ENCODE measurements at regions not wholly inside any gene's neighbourhood (a gene's known extent, or its start where the extent isn't known, plus 50 kb on each side); places are given as distances from the start of the nearest gene placed in this dataset.
A peak's percentile ranks its signal among the peaks of the same experiment; 100 is the strongest.

DNA sequence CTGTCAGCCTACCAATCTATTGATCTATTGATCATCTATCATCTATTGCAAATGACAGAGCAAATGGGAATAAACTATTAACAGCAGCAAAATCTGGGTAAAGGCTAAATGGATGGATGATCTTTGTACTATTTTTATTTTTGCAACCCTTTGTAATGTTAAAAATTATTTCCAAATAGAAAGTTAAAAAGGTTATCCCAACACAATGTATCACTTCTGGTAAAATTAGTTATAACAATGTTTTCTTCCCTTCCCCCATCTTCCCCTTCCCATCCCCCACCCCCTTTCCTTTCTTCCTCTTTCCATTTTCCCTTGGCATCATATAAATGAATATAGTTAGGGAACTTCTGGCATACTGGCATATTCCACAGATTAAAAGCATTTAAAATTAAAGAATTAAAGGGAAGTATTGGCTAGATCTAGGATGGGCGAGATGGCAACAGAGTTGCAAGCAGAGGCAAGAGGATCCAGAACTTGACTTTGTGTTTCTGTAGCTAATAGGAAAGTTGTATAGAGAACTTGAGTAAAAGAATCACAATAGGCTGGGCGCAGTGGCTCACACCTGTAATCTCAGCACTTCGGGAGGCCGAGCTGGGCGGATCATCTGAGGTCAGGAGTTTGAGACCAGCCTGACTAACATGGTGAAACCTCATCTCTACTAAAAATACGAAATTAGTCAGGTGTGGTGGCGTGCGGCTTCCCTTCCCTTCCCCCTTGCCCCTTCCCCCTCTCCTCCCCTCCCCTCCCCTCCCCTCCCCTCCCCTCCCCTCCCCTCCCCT, 66.6 kb upstream of the TAF11L2 start:
- no peak for DNase-seq (ENCODE audit: low spot score)

GRCh38 chr5:17432569-17432968, 65.5 kb upstream of the TAF11L2 start:
- no peak for DNase-seq (ENCODE audit: low spot score)

GRCh38 chr5:17433406-17433805, 64.6 kb upstream of the TAF11L2 start:
- no peak for DNase-seq (ENCODE audit: low spot score)

DNA sequence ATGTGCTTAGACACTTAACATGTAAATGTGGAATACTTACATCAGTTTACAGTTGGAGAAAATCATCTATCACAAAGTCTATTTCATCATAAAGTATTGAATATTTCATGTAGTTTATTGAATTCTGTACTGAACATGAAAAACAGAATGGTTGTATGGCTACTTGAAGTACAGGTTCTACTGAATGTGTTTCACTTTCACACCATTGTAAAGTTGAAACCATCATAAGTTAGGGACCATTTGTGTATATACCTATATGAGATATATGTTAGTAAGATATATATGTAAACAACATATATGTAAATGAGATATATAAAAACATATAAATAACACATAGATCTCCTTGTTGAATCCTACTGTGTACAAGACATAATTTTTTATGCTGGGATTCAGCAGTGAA, 63.0 kb upstream of the TAF11L2 start:
- no peak for DNase-seq (ENCODE audit: low spot score)

DNA sequence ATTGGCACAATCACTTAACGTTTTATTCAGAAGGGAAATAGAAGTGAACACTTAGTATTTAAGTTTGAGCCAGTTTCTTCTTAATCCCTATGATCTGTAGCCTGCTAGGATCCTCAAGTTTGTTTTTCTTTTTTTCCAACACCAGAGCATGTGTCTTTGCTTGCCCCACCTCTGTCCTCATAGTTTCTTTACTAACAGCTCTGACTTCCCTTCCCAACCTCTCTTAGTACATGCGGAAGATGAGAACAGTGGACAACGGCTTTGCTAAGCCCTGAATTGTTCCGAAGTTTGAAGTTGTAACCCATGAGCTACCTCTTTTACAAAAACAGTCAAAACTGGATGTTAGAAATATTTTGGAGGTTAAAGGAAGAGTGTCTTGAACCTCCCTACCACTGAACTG, 61.7 kb upstream of the TAF11L2 start:
- peak; percentile 7 for DNase-seq (ENCODE audit: low spot score)

- peak; percentile 3 for DNase-seq (ENCODE audit: low spot score)
Observed at GRCh38 chr5:17436761-17437221, 61.2 kb upstream of the TAF11L2 start.

DNA sequence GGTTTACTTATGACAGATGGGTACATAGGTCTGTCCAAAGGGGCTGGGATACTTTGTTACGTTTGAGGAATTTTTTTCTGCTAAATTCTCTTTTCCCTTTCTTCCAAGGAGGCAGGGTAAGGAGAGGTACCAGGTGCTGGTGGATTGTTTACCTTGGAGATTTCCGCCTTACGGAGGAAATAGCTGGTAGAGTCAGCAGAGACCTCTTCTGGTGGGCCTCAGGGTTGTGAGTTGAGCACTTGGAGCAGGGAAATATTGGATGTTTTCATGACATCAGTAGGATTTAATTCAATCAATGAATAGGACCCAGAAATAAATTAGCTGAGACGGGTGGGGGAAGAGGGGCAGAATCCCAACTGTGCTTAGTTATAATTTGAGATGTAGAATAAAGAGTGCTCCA, 60.0 kb upstream of the TAF11L2 start:
- no peak for DNase-seq (ENCODE audit: low spot score)

DNA sequence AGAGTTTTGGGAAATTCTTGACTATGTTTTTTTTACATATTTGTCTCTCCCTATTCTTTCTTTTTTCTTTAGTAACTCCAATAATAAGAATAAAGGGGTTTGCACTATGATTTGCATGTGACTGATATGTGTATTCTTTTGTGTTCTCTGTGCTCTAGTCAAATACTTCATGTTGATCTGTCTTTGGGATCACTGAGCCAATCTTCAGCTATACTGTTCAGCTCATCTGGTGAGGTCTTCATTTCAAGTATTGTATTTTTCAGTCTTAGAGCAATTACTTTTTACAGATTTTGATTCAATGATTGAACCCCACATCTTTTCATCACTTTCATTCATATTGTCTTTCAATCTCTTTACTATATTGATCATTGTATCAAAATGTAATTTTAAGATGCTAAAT, 58.1 kb upstream of the TAF11L2 start:
- no peak for DNase-seq (ENCODE audit: low spot score)

GRCh38 chr5:17440766-17441165, 57.3 kb upstream of the TAF11L2 start:
- no peak for DNase-seq (ENCODE audit: low spot score)

GRCh38 chr5:17441351-17441750, 56.7 kb upstream of the TAF11L2 start:
- DNase-seq (ENCODE audit: low spot score) = no peak

DNA sequence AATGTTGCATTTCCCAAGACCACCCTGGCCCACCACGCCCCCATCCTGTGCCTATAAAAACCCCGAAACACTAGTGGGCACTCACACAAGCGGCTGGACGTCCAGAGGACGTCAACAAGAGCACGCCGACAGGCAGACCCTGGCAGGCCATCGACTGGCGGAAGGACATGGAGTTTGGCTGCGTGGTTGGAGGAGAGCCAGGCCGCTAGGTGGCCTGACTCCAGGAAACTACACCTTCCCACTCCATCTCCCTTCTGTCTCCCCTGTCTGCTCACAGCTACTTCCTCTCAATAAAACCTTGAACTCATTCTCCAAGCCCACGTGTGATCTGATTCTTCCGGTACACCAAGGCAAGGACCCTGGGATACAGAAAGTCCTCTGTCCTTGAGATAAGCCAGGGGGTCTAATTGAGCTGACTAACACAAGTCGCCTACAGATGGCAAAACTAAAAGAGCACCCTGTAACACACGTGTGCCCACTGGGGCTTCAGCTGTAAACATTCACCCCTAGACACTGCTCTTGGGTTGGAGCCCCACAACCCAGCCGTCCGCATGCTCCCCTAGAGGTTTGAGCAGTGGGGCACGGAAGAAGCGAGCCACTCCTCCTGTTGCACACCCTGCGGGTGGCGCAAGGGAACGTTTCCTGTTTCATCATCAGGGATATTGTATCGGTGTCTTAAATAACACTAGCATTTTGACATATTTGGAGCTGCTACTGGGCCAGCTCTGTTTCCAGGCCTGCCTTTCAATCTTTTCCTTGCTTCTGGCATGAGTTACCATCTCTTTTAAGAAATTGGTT, 54.5 kb upstream of the TAF11L2 start:
- no peak for DNase-seq (ENCODE audit: low spot score)

DNA sequence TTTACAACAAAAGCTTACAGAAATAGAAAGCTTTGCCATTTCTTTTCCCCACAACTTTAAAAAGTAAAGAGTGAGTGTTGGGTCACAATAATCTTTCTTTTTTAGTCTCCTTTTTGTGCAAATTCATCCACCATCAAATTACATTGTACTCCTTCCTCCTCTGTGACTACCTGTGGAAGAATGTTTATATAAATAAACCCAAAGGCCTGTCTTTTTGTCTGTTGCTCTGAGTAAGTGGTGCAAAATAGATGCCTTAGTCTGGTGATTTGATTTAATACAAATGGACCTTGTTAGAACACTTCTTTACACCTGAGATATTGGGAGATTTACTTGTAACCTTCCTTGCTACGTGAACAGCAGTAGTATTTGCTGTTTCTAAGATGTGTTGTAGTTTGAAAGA, 53.5 kb upstream of the TAF11L2 start:
- no peak for DNase-seq (ENCODE audit: low spot score)

DNA sequence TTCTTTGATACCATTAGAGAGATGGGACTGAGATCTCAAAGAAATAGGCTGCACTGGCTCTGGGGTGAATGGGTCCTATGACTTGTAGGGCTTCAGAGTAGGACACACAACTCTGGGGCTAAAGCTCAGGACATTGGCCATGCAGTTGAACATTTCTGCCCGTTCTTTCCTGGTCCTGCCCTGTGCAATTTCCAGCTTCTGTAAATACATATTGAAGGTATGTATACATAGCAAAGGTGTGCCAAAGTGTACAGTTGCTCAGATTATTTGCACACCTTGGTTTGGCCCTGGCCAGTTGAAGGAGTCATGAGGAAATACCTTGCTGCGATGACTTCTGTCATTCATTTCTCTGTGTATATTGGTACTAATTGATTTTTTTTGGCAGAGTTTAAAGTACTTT, 52.8 kb upstream of the TAF11L2 start:
- DNase-seq (ENCODE audit: low spot score) = no peak

All from kidney capillary endothelial cell (primary cell).